Rectal smooth muscle tissue (tissue), 1 donor: ENCODE measurements at regions not wholly inside any gene's neighbourhood (a gene's known extent, or its start where the extent isn't known, plus 50 kb on each side); places are given as distances from the start of the nearest gene placed in this dataset.

ENCODE experiments used
- H3K27ac ChIP-seq: one replicate; pipeline ENCODE4 v1.7.0; 2013; ENCODE audit warnings: low read depth, low read length, inconsistent platforms
- H3K27me3 ChIP-seq: one replicate; pipeline ENCODE4 v1.7.0; 2013; ENCODE audit warnings: low read length; ENCODE audit not compliant: control insufficient read depth, insufficient read depth
- H3K36me3 ChIP-seq: one replicate; pipeline ENCODE4 v1.7.0; 2013; ENCODE audit warnings: low read length; ENCODE audit not compliant: control insufficient read depth, insufficient read depth
- H3K4me1 ChIP-seq: one replicate; pipeline ENCODE4 v1.7.0; 2013; ENCODE audit warnings: low read length; ENCODE audit not compliant: control insufficient read depth, insufficient read depth
- H3K4me3 ChIP-seq: one replicate; pipeline ENCODE4 v1.7.0; 2013; ENCODE audit warnings: low read length
- H3K9ac ChIP-seq: one replicate; pipeline ENCODE4 v1.7.0; 2013; ENCODE audit warnings: low read length

GRCh38 chr15:47182818-47183217 lies 534.5 kb upstream of the SEMA6D start:
- H3K9ac ChIP-seq: no peak overlapping the region
- peaks cover 5% of the 10 kb centered on the region for H3K27me3 ChIP-seq
- no peak overlapping the region for H3K4me3 ChIP-seq
- H3K27ac ChIP-seq: no peak overlapping the region
- no peaks in the 10 kb centered on the region for H3K36me3 ChIP-seq
- H3K4me1 ChIP-seq: no peaks in the 10 kb centered on the region

- no peaks in the 10 kb centered on the region for H3K36me3 ChIP-seq
- no peak overlapping the region for H3K9ac ChIP-seq
- H3K27me3 ChIP-seq: peaks cover 5% of the 10 kb centered on the region
- no peak overlapping the region for H3K27ac ChIP-seq
- H3K4me1 ChIP-seq: no peaks in the 10 kb centered on the region
- H3K4me3 ChIP-seq: peak overlapping the region; percentile 63
Measured at GRCh38 chr15:47184003-47184907, 533.0 kb upstream of the SEMA6D start.

GRCh38 chr15:47184908-47185801 lies 532.1 kb upstream of the SEMA6D start:
- H3K27me3 ChIP-seq: peaks cover 5% of the 10 kb centered on the region
- H3K9ac ChIP-seq: no peak overlapping the region
- no peaks in the 10 kb centered on the region for H3K4me1 ChIP-seq
- peak overlapping the region; percentile 63 for H3K4me3 ChIP-seq
- no peaks in the 10 kb centered on the region for H3K36me3 ChIP-seq
- H3K27ac ChIP-seq: no peak overlapping the region

- Histone ChIP-seq H3K4me3 (no peak overlapping the region), H3K36me3 (no peaks in the 10 kb centered on the region), H3K27ac (no peak overlapping the region), H3K9ac (no peak overlapping the region), H3K27me3 (peaks cover 5% of the 10 kb centered on the region), H3K4me1 (no peaks in the 10 kb centered on the region)
Measured at GRCh38 chr15:47186075-47186474, 531.2 kb upstream of the SEMA6D start.

- H3K4me3 ChIP-seq: no peak overlapping the region
- no peak overlapping the region for H3K9ac ChIP-seq
- no peaks in the 10 kb centered on the region for H3K36me3 ChIP-seq
- no peak overlapping the region for H3K27ac ChIP-seq
- H3K27me3 ChIP-seq: peaks cover 5% of the 10 kb centered on the region
- H3K4me1 ChIP-seq: no peaks in the 10 kb centered on the region
Measured at GRCh38 chr15:47188758-47189507, 528.4 kb upstream of the SEMA6D start.

- H3K4me3 ChIP-seq: no peak overlapping the region
- no peak overlapping the region for H3K27ac ChIP-seq
- H3K9ac ChIP-seq: no peak overlapping the region
- no peaks in the 10 kb centered on the region for H3K27me3 ChIP-seq
- H3K36me3 ChIP-seq: no peaks in the 10 kb centered on the region
- peaks cover 2% of the 10 kb centered on the region for H3K4me1 ChIP-seq
Measured at GRCh38 chr15:47194718-47195117, 522.6 kb upstream of the SEMA6D start.

GRCh38 chr15:47196048-47196447 lies 521.3 kb upstream of the SEMA6D start:
- Histone ChIP-seq H3K9ac (no peak overlapping the region), H3K4me3 (no peak overlapping the region)

GRCh38 chr15:47203993-47204392 lies 513.3 kb upstream of the SEMA6D start:
- no peak overlapping the region for H3K4me3 ChIP-seq
- no peak overlapping the region for H3K9ac ChIP-seq
- no peaks in the 10 kb centered on the region for H3K4me1 ChIP-seq
- no peaks in the 10 kb centered on the region for H3K27me3 ChIP-seq
- no peak overlapping the region for H3K27ac ChIP-seq
- no peaks in the 10 kb centered on the region for H3K36me3 ChIP-seq

More at GRCh38 chr15:47196048-47196447, 521.3 kb upstream of the SEMA6D start:
- no peaks in the 10 kb centered on the region for H3K27me3 ChIP-seq
- no peak overlapping the region for H3K27ac ChIP-seq
- H3K36me3 ChIP-seq: no peaks in the 10 kb centered on the region
- peaks cover 2% of the 10 kb centered on the region for H3K4me1 ChIP-seq

GRCh38 chr15:47206358-47206978 lies 510.8 kb upstream of the SEMA6D start:
- Histone ChIP-seq H3K4me3 (no peak overlapping the region), H3K9ac (no peak overlapping the region), H3K27me3 (no peaks in the 10 kb centered on the region), H3K4me1 (no peaks in the 10 kb centered on the region), H3K27ac (no peak overlapping the region), H3K36me3 (no peaks in the 10 kb centered on the region)

- no peaks in the 10 kb centered on the region for H3K4me1 ChIP-seq
- no peak overlapping the region for H3K27ac ChIP-seq
- H3K4me3 ChIP-seq: no peak overlapping the region
- H3K9ac ChIP-seq: no peak overlapping the region
- no peaks in the 10 kb centered on the region for H3K27me3 ChIP-seq
- H3K36me3 ChIP-seq: no peaks in the 10 kb centered on the region
Measured at GRCh38 chr15:47209591-47209990, 507.7 kb upstream of the SEMA6D start.

GRCh38 chr15:47212222-47213010 lies 504.9 kb upstream of the SEMA6D start:
- H3K36me3 ChIP-seq: no peaks in the 10 kb centered on the region
- no peaks in the 10 kb centered on the region for H3K27me3 ChIP-seq
- no peak overlapping the region for H3K4me3 ChIP-seq
- no peaks in the 10 kb centered on the region for H3K4me1 ChIP-seq
- H3K27ac ChIP-seq: no peak overlapping the region
- H3K9ac ChIP-seq: no peak overlapping the region
